NT2/D1 (cell line): ENCODE measurements at regions not wholly inside any gene's neighbourhood (a gene's known extent, or its start where the extent isn't known, plus 50 kb on each side); places are given as distances from the start of the nearest gene placed in this dataset.

Experiments used
- YY1 ChIP-seq: IDR thresholded peaks from 2 replicates; pipeline ENCODE4 v1.6.1; 2011; ENCODE audit not compliant: insufficient read length, insufficient read depth
- ZNF274 ChIP-seq: IDR thresholded peaks from 2 replicates; pipeline ENCODE4 v1.6.1; 2011; ENCODE audit warnings: mild to moderate bottlenecking, low read depth, low read length

- TF ChIP-seq ZNF274 (no peak), YY1 (no peak)
Observed at GRCh38 chr2:224190936-224191270, 151.8 kb upstream of the SERPINE2 start.
